ENCODE measurements at regions not wholly inside any gene's neighbourhood (a gene's known extent, or its start where the extent isn't known, plus 50 kb on each side); places are given as distances from the start of the nearest gene placed in this dataset.
"Not testable (repeated sequence)": the region's sequence is repeated elsewhere in the genome, so short reads cannot be mapped to it uniquely, and the experiment has no call there.

GRCh38 chr2:117378653-117379052 lies 435.8 kb upstream of the DDX18 start:
- no peak overlapping the region for H3K4me3 ChIP-seq (ENCODE audit: low read length)
- TF ChIP-seq CTCF (conservative IDR thresholded peaks at IDR 0.05; ENCODE audit: low read depth, low read length), result no peak
- no peak for DNase-seq (ENCODE audit: low read depth)

- no peak overlapping the region for H3K4me3 ChIP-seq (ENCODE audit: low read length)
- no peak for TF ChIP-seq CTCF (conservative IDR thresholded peaks at IDR 0.05; ENCODE audit: low read depth, low read length)
- DNase-seq (ENCODE audit: low read depth), result no peak
These were observed 434.6 kb upstream of the DDX18 start for GRCh38 chr2:117379928-117380327.

- not testable (repeated sequence) for H3K4me3 ChIP-seq (ENCODE audit: low read length); DNase-seq (ENCODE audit: low read depth)
These were observed 430.5 kb upstream of the DDX18 start for GRCh38 chr2:117383997-117384396.

GRCh38 chr2:117396161-117396560 lies 418.3 kb upstream of the DDX18 start:
- DNase-seq (ENCODE audit: low read depth), result peak; percentile 27
- no peak overlapping the region for H3K4me3 ChIP-seq (ENCODE audit: low read length)
- TF ChIP-seq CTCF (conservative IDR thresholded peaks at IDR 0.05; ENCODE audit: low read depth, low read length), result no peak

GRCh38 chr2:117401582-117401981 lies 412.9 kb upstream of the DDX18 start:
- no peak for TF ChIP-seq CTCF (conservative IDR thresholded peaks at IDR 0.05; ENCODE audit: low read depth, low read length)
- no peak overlapping the region for H3K4me3 ChIP-seq (ENCODE audit: low read length)
- no peak for DNase-seq (ENCODE audit: low read depth)

GRCh38 chr2:117406443-117406842 lies 408.0 kb upstream of the DDX18 start:
- no peak for DNase-seq (ENCODE audit: low read depth)
- H3K4me3 ChIP-seq (ENCODE audit: low read length), result no peak overlapping the region
- TF ChIP-seq CTCF (conservative IDR thresholded peaks at IDR 0.05; ENCODE audit: low read depth, low read length), result no peak

- DNase-seq (ENCODE audit: low read depth), result no peak
- H3K4me3 ChIP-seq (ENCODE audit: low read length), result no peak overlapping the region
- TF ChIP-seq CTCF (conservative IDR thresholded peaks at IDR 0.05; ENCODE audit: low read depth, low read length), result no peak
These were observed 406.7 kb upstream of the DDX18 start for GRCh38 chr2:117407746-117408145.

- DNase-seq (ENCODE audit: low read depth), result no peak
- TF ChIP-seq CTCF (conservative IDR thresholded peaks at IDR 0.05; ENCODE audit: low read depth, low read length), result no peak
- no peak overlapping the region for H3K4me3 ChIP-seq (ENCODE audit: low read length)
These were observed 405.0 kb upstream of the DDX18 start for GRCh38 chr2:117409443-117409842.

Data from retinal pigment epithelial cell (primary cell).